ENCODE measurements at regions not wholly inside any gene's neighbourhood (a gene's known extent, or its start where the extent isn't known, plus 50 kb on each side); places are given as distances from the start of the nearest gene placed in this dataset.
"Not testable (repeated sequence)": the region's sequence is repeated elsewhere in the genome, so short reads cannot be mapped to it uniquely, and the experiment has no call there.

GRCh38 chr11:24253237-24253760 lies 243.6 kb upstream of the LUZP2 start:
- no peaks in the 10 kb centered on the region for H3K27me3 ChIP-seq (replicated peaks; ENCODE audit: control insufficient read depth, insufficient read depth, low read length)
- no peak for TF ChIP-seq CTCF (IDR thresholded peaks at IDR 0.05; ENCODE audit: insufficient read depth, low read length, poor library complexity, severe bottlenecking)
- DNase-seq (ENCODE audit: extremely low read depth, insufficient read length), result no peak
- H3K36me3 ChIP-seq (ENCODE audit: control insufficient read depth, insufficient read depth, low read length), result no peaks in the 10 kb centered on the region
- no peak overlapping the region for H3K4me3 ChIP-seq (replicated peaks; ENCODE audit: low read depth, low read length)

GRCh38 chr11:24264868-24265267 lies 232.0 kb upstream of the LUZP2 start:
- TF ChIP-seq CTCF (IDR thresholded peaks at IDR 0.05; ENCODE audit: insufficient read depth, low read length, poor library complexity, severe bottlenecking), result no peak
- no peak for DNase-seq (ENCODE audit: extremely low read depth, insufficient read length)

GRCh38 chr11:24267014-24267413 lies 229.8 kb upstream of the LUZP2 start:
- no peak for TF ChIP-seq CTCF (IDR thresholded peaks at IDR 0.05; ENCODE audit: insufficient read depth, low read length, poor library complexity, severe bottlenecking)
- DNase-seq (ENCODE audit: extremely low read depth, insufficient read length), result no peak

More at GRCh38 chr11:24264868-24265267, 232.0 kb upstream of the LUZP2 start:
- H3K4me3 ChIP-seq (replicated peaks; ENCODE audit: low read depth, low read length), result no peak overlapping the region
- no peaks in the 10 kb centered on the region for H3K36me3 ChIP-seq (ENCODE audit: control insufficient read depth, insufficient read depth, low read length)
- no peaks in the 10 kb centered on the region for H3K27me3 ChIP-seq (replicated peaks; ENCODE audit: control insufficient read depth, insufficient read depth, low read length)

GRCh38 chr11:24271798-24272197 lies 225.1 kb upstream of the LUZP2 start:
- H3K4me3 ChIP-seq (replicated peaks; ENCODE audit: low read depth, low read length), result no peak overlapping the region
- DNase-seq (ENCODE audit: extremely low read depth, insufficient read length), result no peak

More at GRCh38 chr11:24267014-24267413, 229.8 kb upstream of the LUZP2 start:
- Histone ChIP-seq H3K27me3 (replicated peaks; ENCODE audit: control insufficient read depth, insufficient read depth, low read length) (no peaks in the 10 kb centered on the region), H3K4me3 (replicated peaks; ENCODE audit: low read depth, low read length) (no peak overlapping the region), H3K36me3 (ENCODE audit: control insufficient read depth, insufficient read depth, low read length) (no peaks in the 10 kb centered on the region)

GRCh38 chr11:24274214-24274781 lies 222.6 kb upstream of the LUZP2 start:
- H3K27me3 ChIP-seq (replicated peaks; ENCODE audit: control insufficient read depth, insufficient read depth, low read length); H3K4me3 ChIP-seq (replicated peaks; ENCODE audit: low read depth, low read length); DNase-seq (ENCODE audit: extremely low read depth, insufficient read length); H3K36me3 ChIP-seq (ENCODE audit: control insufficient read depth, insufficient read depth, low read length): not testable (repeated sequence)

More at GRCh38 chr11:24271798-24272197, 225.1 kb upstream of the LUZP2 start:
- TF ChIP-seq CTCF (IDR thresholded peaks at IDR 0.05; ENCODE audit: insufficient read depth, low read length, poor library complexity, severe bottlenecking), result no peak
- Histone ChIP-seq H3K27me3 (replicated peaks; ENCODE audit: control insufficient read depth, insufficient read depth, low read length) (no peaks in the 10 kb centered on the region), H3K36me3 (ENCODE audit: control insufficient read depth, insufficient read depth, low read length) (no peaks in the 10 kb centered on the region)

- H3K36me3 ChIP-seq (ENCODE audit: control insufficient read depth, insufficient read depth, low read length), result no peaks in the 10 kb centered on the region
- no peak for DNase-seq (ENCODE audit: extremely low read depth, insufficient read length)
- no peak overlapping the region for H3K4me3 ChIP-seq (replicated peaks; ENCODE audit: low read depth, low read length)
- no peak for TF ChIP-seq CTCF (IDR thresholded peaks at IDR 0.05; ENCODE audit: insufficient read depth, low read length, poor library complexity, severe bottlenecking)
- no peaks in the 10 kb centered on the region for H3K27me3 ChIP-seq (replicated peaks; ENCODE audit: control insufficient read depth, insufficient read depth, low read length)
Measured at GRCh38 chr11:24286238-24286637, 210.6 kb upstream of the LUZP2 start.

Measured in GM06990 (cell line).